ENCODE measurements at regions not wholly inside any gene's neighbourhood (a gene's known extent, or its start where the extent isn't known, plus 50 kb on each side); places are given as distances from the start of the nearest gene placed in this dataset.
"Not testable (repeated sequence)": the region's sequence is repeated elsewhere in the genome, so short reads cannot be mapped to it uniquely, and the experiment has no call there.

- Histone ChIP-seq H3K27ac (no peak overlapping the region), H3K4me1 (peaks cover 14% of the 10 kb centered on the region), H3K36me3 (replicated peaks in 1 of 2; ENCODE audit: insufficient read depth in 1 of 2, low read depth in 2 of 2) (no peaks in the 10 kb centered on the region), H3K4me3 (no peak overlapping the region), H3K27me3 (no peaks in the 10 kb centered on the region), H3K9me3 (no peaks in the 10 kb centered on the region)
- ATAC-seq (no peak), DNase-seq (no peak)
- 89% methylated on average over 3 of the region's 3 CpGs for WGBS, 2 donors
- intact Hi-C loops (cut with DNase I): no loop called here
- TF ChIP-seq CTCF (IDR thresholded peaks at IDR 0.05) (no peak), POLR2A (IDR thresholded peaks at IDR 0.05) (no peak)
Observed at GRCh38 chr20:40630713-40631112, 58.3 kb downstream of the MAFB start.

- no peak overlapping the region for H3K27ac ChIP-seq
- no peaks in the 10 kb centered on the region for H3K27me3 ChIP-seq
- H3K4me1 ChIP-seq: peaks cover 8% of the 10 kb centered on the region
- ATAC-seq: no peak
- intact Hi-C loops (cut with DNase I): no loop called here
- no peak overlapping the region for H3K4me3 ChIP-seq
- WGBS, 2 donors: 89 to 96% methylated on average over 7 of the region's 7 CpGs
- no peaks in the 10 kb centered on the region for H3K36me3 ChIP-seq (replicated peaks in 1 of 2; ENCODE audit: insufficient read depth in 1 of 2, low read depth in 2 of 2)
- TF ChIP-seq CTCF (IDR thresholded peaks at IDR 0.05) (no peak), POLR2A (IDR thresholded peaks at IDR 0.05) (no peak)
- no peaks in the 10 kb centered on the region for H3K9me3 ChIP-seq
- no peak for DNase-seq
Observed at GRCh38 chr20:40630099-40630498, 58.9 kb downstream of the MAFB start.

- no peak for DNase-seq
Observed at GRCh38 chr20:40628877-40629276, 60.2 kb downstream of the MAFB start.

GRCh38 chr20:40619053-40619452, 70.0 kb downstream of the MAFB start:
- DNase-seq; H3K4me1 ChIP-seq; ATAC-seq; H3K4me3 ChIP-seq; H3K36me3 ChIP-seq (replicated peaks in 1 of 2; ENCODE audit: insufficient read depth in 1 of 2, low read depth in 2 of 2); H3K27me3 ChIP-seq; intact Hi-C loops (cut with DNase I); H3K27ac ChIP-seq; H3K9me3 ChIP-seq: not testable (repeated sequence)
- WGBS, 2 donors: 81 to 86% methylated on average over 2 to 7 of the region's 7 CpGs

More at GRCh38 chr20:40628877-40629276, 60.2 kb downstream of the MAFB start:
- intact Hi-C loops (cut with DNase I): no loop called here
- no peak overlapping the region for H3K27ac ChIP-seq
- H3K36me3 ChIP-seq (replicated peaks in 1 of 2; ENCODE audit: insufficient read depth in 1 of 2, low read depth in 2 of 2): no peaks in the 10 kb centered on the region
- H3K9me3 ChIP-seq: no peaks in the 10 kb centered on the region
- no peak overlapping the region for H3K4me3 ChIP-seq
- 24 to 35% methylated on average over 8 to 10 of the region's 10 CpGs for WGBS, 2 donors
- no peak for ATAC-seq
- H3K27me3 ChIP-seq: no peaks in the 10 kb centered on the region
- H3K4me1 ChIP-seq: peaks cover 3% of the 10 kb centered on the region
- TF ChIP-seq POLR2A (IDR thresholded peaks at IDR 0.05) (no peak), CTCF (IDR thresholded peaks at IDR 0.05) (no peak)

- WGBS, 2 donors: 66 to 68% methylated on average over 6 of the region's 6 CpGs
- no peak overlapping the region for H3K27ac ChIP-seq
- H3K4me1 ChIP-seq: no peaks in the 10 kb centered on the region
- no peaks in the 10 kb centered on the region for H3K27me3 ChIP-seq
- H3K9me3 ChIP-seq: no peaks in the 10 kb centered on the region
- DNase-seq (no peak), ATAC-seq (no peak)
- intact Hi-C loops (cut with DNase I): no loop called here
- no peak for TF ChIP-seq POLR2A (IDR thresholded peaks at IDR 0.05)
- no peak for TF ChIP-seq CTCF (IDR thresholded peaks at IDR 0.05)
- no peaks in the 10 kb centered on the region for H3K36me3 ChIP-seq (replicated peaks in 1 of 2; ENCODE audit: insufficient read depth in 1 of 2, low read depth in 2 of 2)
- no peak overlapping the region for H3K4me3 ChIP-seq
Observed at GRCh38 chr20:40617594-40617993, 71.4 kb downstream of the MAFB start.

All from body of pancreas (tissue), 4 donors.